Vagina (tissue), 2 donors: ENCODE measurements at regions not wholly inside any gene's neighbourhood (a gene's known extent, or its start where the extent isn't known, plus 50 kb on each side); places are given as distances from the start of the nearest gene placed in this dataset.

Source experiments
- POLR2A ChIP-seq, 2 donors: fragments of 450-650 bp; IDR thresholded peaks; one replicate each; pipeline ENCODE4 v1.6.1; 2017; ENCODE audit warnings: antibody characterized with exemption in 2 of 2, mild to moderate bottlenecking in 2 of 2, moderate library complexity in 2 of 2
- POLR2AphosphoS5 ChIP-seq, 2 donors: sonication (generic); formaldehyde crosslinking; IDR thresholded peaks; one replicate each; pipeline ENCODE4 v1.9.0; 2017; ENCODE audit warnings: antibody characterized with exemption in 2 of 2, mild to moderate bottlenecking in 2 of 2, low read depth in 1 of 2; ENCODE audit not compliant: insufficient read depth in 1 of 2
- TF ChIP-seq, protein P1 (sequence below), 3 experiments: fragments of 450-650 bp in 2 of 3; fragments of 200-600 bp in 1 of 3; sonication (generic) in 1 of 3; IDR thresholded peaks; one replicate each; pipeline ENCODE4 v1.5.1; 2017 to 2019; ENCODE audit warnings: antibody characterized with exemption in 3 of 3, mild to moderate bottlenecking in 2 of 3, moderate library complexity in 2 of 3

DNA sequence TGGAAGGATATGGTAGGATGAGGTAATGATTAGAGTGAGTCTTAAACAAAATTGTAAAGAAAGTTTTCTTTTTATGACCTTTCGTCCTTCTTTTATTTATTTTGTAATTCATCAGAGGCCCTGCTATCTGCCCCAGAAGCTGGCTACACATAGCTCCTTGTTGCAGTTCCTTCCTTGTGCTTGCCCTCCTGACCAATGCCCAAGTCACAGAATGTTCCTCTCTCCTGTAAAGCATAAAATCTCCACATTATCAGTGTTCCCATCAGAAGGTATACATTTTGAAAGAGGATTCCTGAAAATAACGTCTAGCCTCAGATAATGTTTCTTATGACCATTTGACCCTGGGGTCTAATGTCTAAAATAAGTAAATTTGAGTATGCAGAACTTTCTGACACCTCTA, 78.3 kb downstream of the RND3 start:
- TF ChIP-seq, protein P1, sequence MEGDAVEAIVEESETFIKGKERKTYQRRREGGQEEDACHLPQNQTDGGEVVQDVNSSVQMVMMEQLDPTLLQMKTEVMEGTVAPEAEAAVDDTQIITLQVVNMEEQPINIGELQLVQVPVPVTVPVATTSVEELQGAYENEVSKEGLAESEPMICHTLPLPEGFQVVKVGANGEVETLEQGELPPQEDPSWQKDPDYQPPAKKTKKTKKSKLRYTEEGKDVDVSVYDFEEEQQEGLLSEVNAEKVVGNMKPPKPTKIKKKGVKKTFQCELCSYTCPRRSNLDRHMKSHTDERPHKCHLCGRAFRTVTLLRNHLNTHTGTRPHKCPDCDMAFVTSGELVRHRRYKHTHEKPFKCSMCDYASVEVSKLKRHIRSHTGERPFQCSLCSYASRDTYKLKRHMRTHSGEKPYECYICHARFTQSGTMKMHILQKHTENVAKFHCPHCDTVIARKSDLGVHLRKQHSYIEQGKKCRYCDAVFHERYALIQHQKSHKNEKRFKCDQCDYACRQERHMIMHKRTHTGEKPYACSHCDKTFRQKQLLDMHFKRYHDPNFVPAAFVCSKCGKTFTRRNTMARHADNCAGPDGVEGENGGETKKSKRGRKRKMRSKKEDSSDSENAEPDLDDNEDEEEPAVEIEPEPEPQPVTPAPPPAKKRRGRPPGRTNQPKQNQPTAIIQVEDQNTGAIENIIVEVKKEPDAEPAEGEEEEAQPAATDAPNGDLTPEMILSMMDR (IDR thresholded peaks at IDR 0.05), result no peak
- TF ChIP-seq POLR2AphosphoS5 (IDR thresholded peaks at IDR 0.05; ENCODE audit: insufficient read depth in 1 of 2, low read depth in 1 of 2) (no peak), POLR2A (IDR thresholded peaks at IDR 0.05) (no peak)
